ENCODE measurements at regions not wholly inside any gene's neighbourhood (a gene's known extent, or its start where the extent isn't known, plus 50 kb on each side); places are given as distances from the start of the nearest gene placed in this dataset.

DNA sequence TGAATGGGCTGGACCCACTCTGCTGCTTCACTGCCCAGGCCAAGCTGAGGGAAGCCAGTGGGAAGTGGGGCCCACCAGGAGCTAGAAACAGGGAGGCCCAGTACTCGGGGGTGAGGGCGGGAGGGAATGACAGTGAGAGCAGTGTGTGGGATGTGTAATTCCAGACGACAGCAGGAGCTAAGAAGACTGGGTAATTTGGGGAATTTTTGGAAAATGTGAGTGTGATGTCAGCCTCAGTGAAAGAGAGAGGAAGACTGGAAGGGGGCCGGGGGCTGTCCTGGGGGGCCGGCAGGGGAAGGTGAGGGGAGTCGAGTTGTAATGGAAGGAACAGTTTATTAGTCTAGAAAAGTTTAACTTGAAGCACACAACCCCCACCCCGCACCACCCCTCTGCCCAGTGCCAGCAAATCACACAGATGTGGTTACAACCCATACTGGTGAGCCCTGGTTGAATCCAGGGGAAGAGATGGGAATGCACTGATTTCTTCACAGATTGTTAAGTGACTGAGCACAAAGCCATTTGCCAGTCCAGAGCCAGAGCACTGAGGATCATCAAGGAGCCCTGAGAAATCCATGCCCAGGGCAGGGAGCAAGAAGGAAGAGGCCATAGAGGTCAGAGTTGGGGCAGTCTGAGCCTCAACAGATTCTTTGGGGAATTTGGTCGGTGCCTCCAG lies 76.7 kb upstream of the PKDCC start:
- no peak for DNase-seq
- Mint-ChIP-seq H3K27me3 (peaks cover 6% of the 10 kb centered on the region), H3K4me1 (no peaks in the 10 kb centered on the region), H3K4me3 (no peak overlapping the region), H3K27ac (no peak overlapping the region), H3K36me3 (ENCODE audit: low read depth) (no peaks in the 10 kb centered on the region), H3K9me3 (no peaks in the 10 kb centered on the region)
- ATAC-seq, result no peak

DNA sequence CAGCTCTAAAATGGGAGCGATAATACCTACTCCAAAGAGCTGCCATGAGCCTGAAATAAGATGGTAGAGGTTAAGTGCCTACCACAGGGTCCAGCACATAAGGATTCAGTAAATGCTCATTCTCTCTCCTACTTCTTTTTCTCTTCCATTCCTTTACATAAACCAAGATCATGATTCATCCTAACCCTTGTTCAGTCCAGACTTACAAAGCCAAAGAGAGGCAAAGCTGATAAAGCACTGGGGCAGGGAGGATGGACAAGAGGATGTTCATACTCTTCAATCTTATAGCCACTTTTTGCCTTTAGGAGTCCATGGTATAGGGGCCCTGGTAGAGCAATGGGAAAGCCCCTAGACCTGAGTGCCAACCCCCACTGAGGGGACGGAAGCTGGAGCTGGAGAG lies 75.6 kb upstream of the PKDCC start:
- H3K27ac Mint-ChIP-seq, result no peak overlapping the region
- ATAC-seq, result no peak
- H3K4me1 Mint-ChIP-seq, result no peaks in the 10 kb centered on the region
- H3K4me3 Mint-ChIP-seq, result no peak overlapping the region
- no peaks in the 10 kb centered on the region for H3K36me3 Mint-ChIP-seq (ENCODE audit: low read depth)
- no peaks in the 10 kb centered on the region for H3K9me3 Mint-ChIP-seq
- H3K27me3 Mint-ChIP-seq, result peaks cover 4% of the 10 kb centered on the region
- DNase-seq, result no peak

DNA sequence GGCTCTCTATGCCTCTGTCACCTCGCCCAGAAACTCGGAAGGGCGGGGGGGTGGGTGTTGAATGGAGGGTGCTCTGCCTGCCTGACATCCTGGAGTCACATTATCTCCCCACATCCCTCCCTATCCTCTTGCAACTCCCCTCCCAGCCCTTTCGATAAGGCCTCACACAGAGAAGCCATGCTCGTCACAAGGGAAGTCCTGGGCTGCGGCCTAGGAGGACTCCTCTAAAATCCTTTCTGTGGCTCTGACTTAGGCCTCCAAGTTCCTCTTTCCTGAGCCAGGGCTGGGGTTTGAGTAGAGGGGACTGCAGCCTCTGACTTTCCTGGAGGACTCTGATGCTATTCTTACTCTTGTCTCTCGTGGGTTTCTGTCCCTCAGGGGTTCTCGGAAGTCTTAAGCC lies 75.0 kb upstream of the PKDCC start:
- Mint-ChIP-seq H3K27me3 (peaks cover 4% of the 10 kb centered on the region), H3K27ac (no peak overlapping the region), H3K4me3 (no peak overlapping the region)

DNA sequence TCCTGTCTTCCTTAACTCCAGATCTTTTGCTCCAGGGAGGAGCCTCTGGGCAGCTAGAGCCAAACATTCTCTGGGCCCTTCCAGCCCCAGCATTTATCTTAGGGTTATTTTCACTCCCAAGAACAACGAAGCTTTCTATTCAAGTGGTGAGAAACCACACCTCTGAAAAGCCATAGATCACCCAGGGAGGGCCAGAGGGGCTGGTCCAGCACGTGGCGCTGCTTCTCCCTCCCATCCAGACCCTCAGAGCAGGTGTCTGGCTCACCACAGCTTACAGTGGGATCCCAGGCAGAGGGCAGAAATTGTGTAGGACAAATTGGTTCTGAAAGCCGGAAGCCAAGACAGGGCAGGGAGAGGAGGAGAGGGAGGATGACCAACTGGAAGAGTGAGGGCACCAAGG lies 74.0 kb upstream of the PKDCC start:
- no peaks in the 10 kb centered on the region for H3K4me1 Mint-ChIP-seq
- no peak overlapping the region for H3K4me3 Mint-ChIP-seq
- peaks cover 4% of the 10 kb centered on the region for H3K9me3 Mint-ChIP-seq
- DNase-seq, result no peak
- no peak overlapping the region for H3K27ac Mint-ChIP-seq
- ATAC-seq, result no peak
- H3K36me3 Mint-ChIP-seq (ENCODE audit: low read depth), result no peaks in the 10 kb centered on the region
- peaks cover 4% of the 10 kb centered on the region for H3K27me3 Mint-ChIP-seq

More for the DNA sequence above, 75.0 kb upstream of the PKDCC start:
- no peaks in the 10 kb centered on the region for H3K36me3 Mint-ChIP-seq (ENCODE audit: low read depth)
- H3K4me1 Mint-ChIP-seq, result no peaks in the 10 kb centered on the region
- DNase-seq (no peak), ATAC-seq (no peak)
- H3K9me3 Mint-ChIP-seq, result peaks cover 2% of the 10 kb centered on the region

DNA sequence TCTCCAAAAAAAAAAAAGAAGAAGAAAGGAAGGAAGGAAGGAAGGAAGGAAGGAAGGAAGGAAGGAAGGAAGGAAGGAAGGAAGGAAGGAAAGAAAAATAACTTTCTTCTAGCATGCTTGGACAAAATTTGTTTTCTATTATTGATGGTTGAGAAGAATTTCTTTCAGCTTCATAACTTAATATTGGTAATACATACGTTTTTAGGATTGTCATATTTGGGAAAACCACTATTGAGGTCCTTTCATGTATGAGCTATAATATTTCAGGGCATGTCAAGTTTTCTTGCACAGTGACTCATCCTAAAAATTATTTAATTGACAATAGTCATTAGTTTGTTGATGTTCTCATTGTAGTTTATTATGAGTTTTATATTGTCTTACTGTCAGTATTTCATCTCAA lies 66.4 kb upstream of the PKDCC start:
- peaks cover 4% of the 10 kb centered on the region for H3K9me3 Mint-ChIP-seq
- H3K4me3 Mint-ChIP-seq, result no peak overlapping the region
- no peaks in the 10 kb centered on the region for H3K4me1 Mint-ChIP-seq
- DNase-seq (no peak), ATAC-seq (no peak)
- H3K27ac Mint-ChIP-seq, result no peak overlapping the region
- H3K36me3 Mint-ChIP-seq (ENCODE audit: low read depth), result no peaks in the 10 kb centered on the region
- H3K27me3 Mint-ChIP-seq, result peaks cover 6% of the 10 kb centered on the region

DNA sequence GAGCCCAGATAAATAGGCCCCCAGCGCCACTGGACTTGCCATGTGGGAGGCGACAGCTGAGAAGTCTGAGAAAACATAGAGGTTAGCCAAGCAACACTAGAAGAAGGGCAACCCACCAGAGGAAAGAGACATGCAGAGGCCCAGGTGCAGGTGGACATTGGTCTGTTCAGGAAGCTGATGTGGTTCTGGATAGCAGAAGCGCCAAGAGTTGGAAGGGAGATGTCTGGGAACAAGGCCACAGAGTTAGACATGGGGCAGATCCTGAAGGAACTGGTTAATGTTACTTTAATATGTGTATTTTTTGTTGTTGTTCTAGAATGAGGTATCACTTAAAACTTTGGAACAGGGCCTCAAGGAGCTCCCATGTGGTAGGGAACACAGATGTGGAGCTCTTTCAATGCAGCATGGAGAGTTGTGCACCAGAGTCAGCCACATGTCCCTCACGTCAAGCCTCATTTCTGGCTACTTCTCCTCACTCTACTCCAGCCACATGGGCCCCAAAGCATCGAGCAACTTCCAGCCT lies 62.2 kb upstream of the PKDCC start:
- H3K4me3 Mint-ChIP-seq, result no peak overlapping the region
- DNase-seq, result no peak
- no peak for ATAC-seq
- H3K36me3 Mint-ChIP-seq (ENCODE audit: low read depth), result no peaks in the 10 kb centered on the region
- peaks cover under 1% of the 10 kb centered on the region for H3K4me1 Mint-ChIP-seq
- H3K27me3 Mint-ChIP-seq, result peaks cover 11% of the 10 kb centered on the region
- no peaks in the 10 kb centered on the region for H3K9me3 Mint-ChIP-seq
- H3K27ac Mint-ChIP-seq, result no peak overlapping the region

DNA sequence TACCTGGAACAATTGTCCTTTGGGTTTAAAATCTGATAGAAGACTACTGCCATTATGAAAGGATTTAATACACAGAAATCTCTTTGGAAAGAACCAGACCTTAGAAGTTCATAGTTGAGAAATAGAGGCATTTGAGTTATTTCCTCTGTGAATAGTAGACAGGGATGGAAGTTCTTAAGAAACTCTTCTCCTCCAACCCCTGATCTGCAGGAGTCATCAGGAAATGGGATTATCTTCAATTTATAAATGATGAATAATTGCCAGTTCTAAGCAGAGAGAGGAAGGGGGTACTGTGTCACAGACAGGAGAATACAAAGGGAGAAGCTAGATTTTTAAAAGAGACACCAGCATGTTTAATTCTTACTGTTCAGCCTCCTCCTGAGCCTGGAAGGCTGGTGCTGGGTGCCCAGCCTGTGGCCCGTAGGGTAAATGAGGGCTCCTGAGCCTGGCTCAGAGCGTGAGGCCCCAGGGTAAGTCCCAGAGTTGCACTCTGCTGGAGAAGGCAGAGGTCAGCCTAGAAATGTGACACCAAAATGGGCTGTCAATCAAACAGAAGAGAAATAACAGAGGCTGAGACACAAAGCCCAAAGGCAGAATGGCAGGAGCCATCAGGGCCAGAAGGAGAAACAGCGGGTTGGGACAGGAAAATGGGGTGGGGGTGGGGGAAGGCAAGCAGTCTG lies 58.2 kb upstream of the PKDCC start:
- Mint-ChIP-seq H3K27me3 (peaks cover 14% of the 10 kb centered on the region), H3K4me1 (peaks cover 2% of the 10 kb centered on the region), H3K27ac (no peak overlapping the region), H3K9me3 (no peaks in the 10 kb centered on the region), H3K36me3 (ENCODE audit: low read depth) (no peaks in the 10 kb centered on the region), H3K4me3 (no peak overlapping the region)
- DNase-seq (no peak), ATAC-seq (no peak)

DNA sequence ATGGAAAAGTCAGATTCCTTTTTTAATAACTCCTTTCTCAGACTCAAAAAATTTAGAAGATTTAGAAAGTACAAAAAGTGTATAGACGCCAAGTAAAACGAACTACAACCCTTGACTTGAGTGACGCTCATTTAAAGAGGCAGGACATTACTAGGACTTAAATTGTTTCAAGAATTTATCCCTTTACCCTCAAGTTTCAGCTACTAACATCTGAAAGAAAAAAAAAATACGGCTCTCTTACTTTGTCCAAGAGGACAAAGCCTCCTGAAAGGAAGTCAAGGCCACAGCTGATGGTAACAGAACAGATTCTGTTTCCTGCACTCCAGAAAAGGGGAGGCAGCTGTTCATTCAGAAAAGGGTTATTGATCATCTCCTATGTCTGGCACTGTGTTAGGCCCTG lies 57.6 kb upstream of the PKDCC start:
- DNase-seq (no peak), ATAC-seq (no peak)
- no peak overlapping the region for H3K27ac Mint-ChIP-seq

DNA sequence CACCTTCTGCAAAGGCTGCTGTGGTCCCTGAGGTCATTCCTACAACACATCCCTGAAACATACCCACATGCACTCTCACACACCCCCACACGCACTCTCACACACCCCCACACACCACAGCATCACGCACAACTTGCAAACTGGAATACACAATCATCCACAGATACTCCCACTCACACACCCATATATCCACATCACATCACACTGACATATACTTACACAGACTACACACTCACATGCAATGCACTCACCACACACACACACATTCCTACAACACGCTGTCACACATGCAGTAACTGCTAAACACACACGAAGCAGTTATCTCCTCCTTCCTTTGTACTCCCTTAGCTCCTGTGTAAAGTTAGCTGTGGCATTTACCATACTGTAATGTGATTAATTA lies 57.1 kb upstream of the PKDCC start:
- Mint-ChIP-seq H3K4me3 (no peak overlapping the region), H3K36me3 (ENCODE audit: low read depth) (no peaks in the 10 kb centered on the region), H3K27ac (no peak overlapping the region), H3K27me3 (peaks cover 14% of the 10 kb centered on the region), H3K9me3 (no peaks in the 10 kb centered on the region), H3K4me1 (peaks cover 2% of the 10 kb centered on the region)
- no peak for ATAC-seq
- no peak for DNase-seq

More for the DNA sequence above, 57.6 kb upstream of the PKDCC start:
- Mint-ChIP-seq H3K9me3 (no peaks in the 10 kb centered on the region), H3K4me3 (no peak overlapping the region), H3K36me3 (ENCODE audit: low read depth) (no peaks in the 10 kb centered on the region), H3K27me3 (peaks cover 14% of the 10 kb centered on the region), H3K4me1 (peaks cover 2% of the 10 kb centered on the region)

DNA sequence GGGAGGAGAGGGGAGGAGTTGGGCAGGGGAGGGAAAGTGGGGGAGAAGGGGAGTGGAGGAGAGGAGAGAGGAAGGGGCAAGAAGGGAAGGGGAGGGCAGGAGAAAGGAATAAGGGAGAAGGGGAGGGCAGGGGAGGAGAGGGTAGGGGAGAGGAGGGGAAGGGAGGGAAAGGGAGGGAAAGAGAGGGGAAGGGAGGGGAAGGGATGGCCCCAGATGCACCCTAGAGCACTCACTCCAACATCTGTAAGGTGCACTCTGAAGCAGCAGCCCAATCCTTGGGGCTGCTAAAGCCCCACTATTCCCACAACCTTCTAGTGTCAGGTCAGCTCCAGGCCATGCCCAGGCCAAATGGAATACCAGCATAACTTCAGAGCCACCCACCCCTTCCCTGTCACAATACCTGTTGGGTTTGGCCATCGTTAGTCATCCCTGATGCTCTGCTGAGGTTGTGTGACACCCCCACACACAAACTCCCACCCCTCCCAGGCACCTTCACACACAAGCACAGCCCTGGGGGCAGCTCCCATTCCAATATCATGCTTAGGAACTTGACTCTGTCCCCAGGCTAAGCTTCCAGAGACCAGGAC lies 55.7 kb upstream of the PKDCC start:
- Mint-ChIP-seq H3K36me3 (ENCODE audit: low read depth) (no peaks in the 10 kb centered on the region), H3K27ac (no peak overlapping the region), H3K27me3 (peaks cover 8% of the 10 kb centered on the region), H3K9me3 (no peaks in the 10 kb centered on the region), H3K4me1 (peaks cover 2% of the 10 kb centered on the region), H3K4me3 (no peak overlapping the region)
- ATAC-seq (no peak), DNase-seq (no peak)

DNA sequence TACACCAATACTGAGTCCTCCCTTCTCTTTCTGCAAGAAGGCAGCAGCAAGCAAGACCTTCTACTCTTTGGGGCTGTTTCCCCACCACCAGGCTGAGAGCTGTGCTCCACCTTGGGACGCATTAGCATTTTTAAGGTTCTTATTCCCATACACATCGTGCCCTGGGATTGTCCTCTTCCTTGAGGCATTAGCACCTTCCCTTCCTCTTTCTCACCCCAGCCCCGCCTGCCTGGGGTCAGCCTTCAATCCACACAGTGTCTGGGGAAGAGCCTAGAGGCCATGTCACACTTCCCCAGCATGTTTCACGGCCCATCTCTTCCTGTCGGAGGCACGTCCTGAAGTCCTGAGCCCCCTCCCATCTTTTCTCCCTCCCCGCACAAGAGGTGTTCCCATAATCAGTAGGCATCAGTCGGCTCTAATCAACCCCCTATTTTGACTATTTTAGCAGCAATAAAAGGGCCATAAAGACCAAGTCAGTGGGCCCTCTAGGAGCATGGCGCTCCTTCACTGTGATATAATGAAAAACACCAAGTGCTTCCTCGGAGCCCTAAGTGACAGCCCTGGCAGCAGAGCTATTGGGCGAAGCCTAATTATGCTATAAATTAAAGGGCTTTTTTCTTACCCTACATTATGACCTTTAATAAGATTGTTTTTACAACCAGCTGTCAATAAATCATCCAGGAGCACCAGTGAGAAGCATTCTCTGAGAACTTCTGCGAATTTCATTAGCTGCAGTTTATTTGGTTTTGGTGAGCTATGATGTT lies 55.0 kb upstream of the PKDCC start:
- H3K4me1 Mint-ChIP-seq, result peaks cover 2% of the 10 kb centered on the region
- no peaks in the 10 kb centered on the region for H3K9me3 Mint-ChIP-seq
- H3K36me3 Mint-ChIP-seq (ENCODE audit: low read depth), result no peaks in the 10 kb centered on the region
- ATAC-seq (no peak), DNase-seq (no peak)
- H3K27ac Mint-ChIP-seq, result no peak overlapping the region
- peaks cover 8% of the 10 kb centered on the region for H3K27me3 Mint-ChIP-seq
- no peak overlapping the region for H3K4me3 Mint-ChIP-seq

DNA sequence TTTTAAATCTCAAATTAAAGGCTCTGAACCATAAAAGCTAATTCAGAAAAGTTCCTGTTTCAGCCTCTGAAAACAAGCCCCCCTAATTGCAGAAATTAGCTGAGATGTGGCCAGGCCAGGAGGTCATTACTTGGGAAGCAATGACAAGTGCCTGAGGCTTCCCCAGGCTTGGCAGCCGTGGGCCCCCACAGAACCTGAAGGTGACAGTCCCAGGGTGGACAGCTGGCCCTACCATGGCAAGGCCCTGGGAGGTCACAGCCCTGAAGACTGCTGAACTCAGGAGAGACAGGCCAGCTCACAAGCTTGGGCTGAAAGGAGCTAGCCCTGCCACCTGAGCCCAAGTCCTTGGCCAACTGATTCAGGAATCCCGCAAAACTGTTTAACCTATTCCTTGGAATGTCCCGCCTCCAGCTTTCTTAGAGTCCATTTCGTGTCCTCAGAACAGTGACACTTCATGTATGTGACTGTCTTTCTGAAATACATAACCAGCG lies 54.3 kb upstream of the PKDCC start:
- ATAC-seq (no peak), DNase-seq (no peak)
- H3K27ac Mint-ChIP-seq, result no peak overlapping the region
- H3K36me3 Mint-ChIP-seq (ENCODE audit: low read depth), result no peaks in the 10 kb centered on the region
- peaks cover 2% of the 10 kb centered on the region for H3K4me1 Mint-ChIP-seq
- H3K9me3 Mint-ChIP-seq, result no peaks in the 10 kb centered on the region
- H3K27me3 Mint-ChIP-seq, result peaks cover 8% of the 10 kb centered on the region
- no peak overlapping the region for H3K4me3 Mint-ChIP-seq

DNA sequence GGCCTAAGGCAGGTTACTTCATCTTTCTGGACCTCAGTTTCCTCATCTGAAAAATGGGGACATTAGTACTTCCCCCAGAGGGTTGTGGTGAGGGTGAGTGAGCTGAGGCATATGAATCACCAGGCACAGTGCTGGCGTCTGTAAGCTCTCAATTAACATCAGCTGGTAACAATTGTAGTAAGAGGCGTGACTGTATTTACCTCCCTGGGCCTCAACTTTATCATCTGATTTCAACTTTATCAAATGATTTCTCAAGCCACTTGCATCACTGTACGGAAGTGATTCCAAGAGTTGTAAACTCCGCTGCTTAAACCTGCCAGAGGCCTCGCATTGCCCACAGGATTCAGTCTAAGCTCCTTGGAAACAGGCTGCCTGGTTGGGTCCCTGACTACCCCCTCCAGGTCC lies 53.6 kb upstream of the PKDCC start:
- no peak overlapping the region for H3K4me3 Mint-ChIP-seq

DNA sequence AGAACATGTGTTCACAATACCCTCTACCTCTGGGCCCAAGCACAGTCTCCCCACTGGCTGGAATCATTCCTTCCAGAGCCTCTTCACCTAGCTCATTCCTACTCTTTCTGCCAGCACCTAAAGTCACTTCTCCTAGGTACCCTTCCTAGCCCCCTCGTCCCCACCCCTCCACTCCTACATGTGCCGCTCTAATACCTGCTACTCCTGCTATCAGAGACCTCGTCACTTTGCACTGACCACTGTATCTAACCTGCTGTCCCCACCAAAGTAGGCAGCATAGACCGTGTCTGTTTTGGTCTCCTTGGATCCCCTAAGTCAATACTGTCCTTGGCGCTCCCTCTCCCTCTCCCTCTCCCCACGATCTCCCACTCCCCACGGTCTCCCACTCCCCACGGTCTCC lies 53.2 kb upstream of the PKDCC start:
- Mint-ChIP-seq H3K27me3 (peaks cover 5% of the 10 kb centered on the region), H3K4me1 (peaks cover 2% of the 10 kb centered on the region), H3K9me3 (no peaks in the 10 kb centered on the region), H3K36me3 (ENCODE audit: low read depth) (no peaks in the 10 kb centered on the region), H3K27ac (no peak overlapping the region), H3K4me3 (no peak overlapping the region)
- ATAC-seq (no peak), DNase-seq (no peak)

More for the DNA sequence above, 53.6 kb upstream of the PKDCC start:
- H3K27me3 Mint-ChIP-seq, result peaks cover 5% of the 10 kb centered on the region
- H3K27ac Mint-ChIP-seq, result no peak overlapping the region
- DNase-seq, result no peak
- H3K4me1 Mint-ChIP-seq, result peaks cover 2% of the 10 kb centered on the region
- H3K9me3 Mint-ChIP-seq, result no peaks in the 10 kb centered on the region
- no peaks in the 10 kb centered on the region for H3K36me3 Mint-ChIP-seq (ENCODE audit: low read depth)
- ATAC-seq, result no peak
